PC-3 (cell line): ENCODE measurements at regions not wholly inside any gene's neighbourhood (a gene's known extent, or its start where the extent isn't known, plus 50 kb on each side); places are given as distances from the start of the nearest gene placed in this dataset.

ENCODE experiments used
- CTCF ChIP-seq: fragments of 300-600 bp; sonication (generic); conservative IDR thresholded peaks from 2 replicates; pipeline ENCODE4 v1.5.1; 2017; ENCODE audit warnings: antibody characterized with exemption, low read depth, mild to moderate bottlenecking, low read length
- EZH2 ChIP-seq: fragments of 300-600 bp; sonication (generic); IDR thresholded peaks from one replicate; pipeline ENCODE4 v1.6.1; 2017; ENCODE audit warnings: antibody characterized with exemption, mild to moderate bottlenecking, low read length; ENCODE audit not compliant: unreplicated experiment

DNA sequence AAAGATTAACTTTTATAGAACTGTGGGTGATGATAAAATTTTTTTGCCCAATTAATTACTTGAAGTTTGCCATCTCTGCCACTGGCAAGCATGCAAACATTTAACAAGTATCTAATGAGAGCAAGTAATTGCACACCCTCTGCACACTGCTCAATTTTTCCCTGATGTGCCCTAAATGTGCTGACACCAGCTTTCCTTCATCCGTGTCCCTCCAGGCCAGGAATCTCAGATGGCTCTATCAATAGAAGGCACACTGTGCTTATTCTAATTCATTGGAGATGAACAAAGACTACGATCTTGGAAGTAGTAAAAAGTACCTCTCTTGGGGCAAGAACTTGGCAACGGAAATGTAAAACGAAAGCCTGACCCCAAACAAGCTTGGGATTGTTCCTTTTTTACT lies 212.1 kb downstream of the GPR37 start:
- TF ChIP-seq CTCF (no peak), EZH2 (no peak)
